ENCODE measurements at regions not wholly inside any gene's neighbourhood (a gene's known extent, or its start where the extent isn't known, plus 50 kb on each side); places are given as distances from the start of the nearest gene placed in this dataset.

DNA sequence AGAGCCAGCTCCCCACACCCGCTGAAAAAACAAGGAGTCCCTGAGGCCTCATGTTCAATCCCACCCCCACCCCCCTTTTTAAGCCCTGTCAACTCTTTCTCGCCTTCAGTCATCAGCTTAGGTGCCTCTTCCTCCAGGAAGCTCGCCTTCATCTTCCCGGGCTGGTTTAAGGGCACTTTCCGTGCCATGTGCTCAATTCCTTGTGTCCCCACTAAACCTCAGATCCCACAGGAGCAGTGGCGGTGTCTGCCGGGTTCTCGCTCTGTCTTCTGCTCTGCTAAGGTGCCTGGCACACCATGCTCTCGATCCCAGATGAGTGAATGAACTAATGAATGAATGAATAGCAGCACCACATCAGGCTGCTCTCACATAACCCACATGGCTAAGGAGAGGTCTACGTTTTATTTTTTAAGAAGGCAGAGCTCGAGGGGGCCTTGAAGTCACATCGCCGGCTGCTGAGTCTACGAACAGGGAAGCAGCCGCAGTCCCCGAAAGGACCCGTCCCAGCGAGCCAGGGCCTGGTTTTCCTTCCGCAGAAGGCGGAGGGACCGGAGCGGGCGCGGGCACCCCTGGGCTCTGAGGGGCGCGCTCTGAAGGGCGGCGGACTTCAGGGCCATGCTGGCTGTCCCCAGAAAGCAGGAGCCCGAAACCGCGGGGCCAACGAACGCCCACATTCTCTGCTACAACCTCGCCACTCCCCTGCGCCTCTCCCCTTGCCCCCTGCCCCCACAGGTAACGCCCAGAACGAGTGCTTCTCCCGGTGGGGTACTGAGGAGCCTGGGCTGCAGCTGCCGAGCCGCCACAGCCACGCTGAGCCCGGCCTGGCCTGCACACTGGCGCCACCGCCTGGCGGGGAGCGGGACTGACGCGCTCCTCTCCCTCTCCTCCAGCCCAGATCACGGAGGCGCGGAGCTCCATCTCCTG, 73.4 kb upstream of the KCNMA1 start:
- no peaks in the 10 kb centered on the region for H3K36me3 ChIP-seq (ENCODE audit: control insufficient read depth, insufficient read depth, low read length)
- no peaks in the 10 kb centered on the region for H3K9me3 ChIP-seq (ENCODE audit: control insufficient read depth, insufficient read depth, low read depth, low read length)
- peak overlapping the region; percentile 58 for H3K4me3 ChIP-seq (ENCODE audit: low read depth, low read length)
- no peak overlapping the region; the same call in 1 of the 2 replicates for H3K27ac ChIP-seq (ENCODE audit: low read depth, low read length)
- peaks cover 40% of the 10 kb centered on the region for H3K4me1 ChIP-seq (ENCODE audit: control insufficient read depth, insufficient read depth, low read length)
- peaks cover 9% of the 10 kb centered on the region for H3K27me3 ChIP-seq (ENCODE audit: control insufficient read depth, insufficient read depth, low read length)
- peak overlapping the region; percentile 56 for H3K9ac ChIP-seq (ENCODE audit: low read length)

- Histone ChIP-seq H3K9me3 (ENCODE audit: control insufficient read depth, insufficient read depth, low read depth, low read length) (no peaks in the 10 kb centered on the region), H3K36me3 (ENCODE audit: control insufficient read depth, insufficient read depth, low read length) (no peaks in the 10 kb centered on the region), H3K27ac (ENCODE audit: low read depth, low read length) (no peak overlapping the region), H3K4me3 (ENCODE audit: low read depth, low read length) (peak overlapping the region; percentile 58; the same call in 1 of the 2 replicates), H3K27me3 (ENCODE audit: control insufficient read depth, insufficient read depth, low read length) (peaks cover 9% of the 10 kb centered on the region), H3K4me1 (ENCODE audit: control insufficient read depth, insufficient read depth, low read length) (peaks cover 40% of the 10 kb centered on the region), H3K9ac (ENCODE audit: low read length) (peak overlapping the region; percentile 56)
Observed at GRCh38 chr10:77710081-77710551, 72.5 kb upstream of the KCNMA1 start.

- no peak overlapping the region for H3K9ac ChIP-seq (ENCODE audit: low read length)
- no peaks in the 10 kb centered on the region for H3K36me3 ChIP-seq (ENCODE audit: control insufficient read depth, insufficient read depth, low read length)
- H3K9me3 ChIP-seq (ENCODE audit: control insufficient read depth, insufficient read depth, low read depth, low read length): 0 out of 2 replicates have a peak, but pooled peaks cover 3% of the 10 kb centered on the region
- peaks cover 9% of the 10 kb centered on the region for H3K27me3 ChIP-seq (ENCODE audit: control insufficient read depth, insufficient read depth, low read length)
- H3K4me3 ChIP-seq (ENCODE audit: low read depth, low read length): no peak overlapping the region
- H3K4me1 ChIP-seq (ENCODE audit: control insufficient read depth, insufficient read depth, low read length): peaks cover 29% of the 10 kb centered on the region
- H3K27ac ChIP-seq (ENCODE audit: low read depth, low read length): no peak overlapping the region
Observed at GRCh38 chr10:77707570-77707969, 70.0 kb upstream of the KCNMA1 start.

DNA sequence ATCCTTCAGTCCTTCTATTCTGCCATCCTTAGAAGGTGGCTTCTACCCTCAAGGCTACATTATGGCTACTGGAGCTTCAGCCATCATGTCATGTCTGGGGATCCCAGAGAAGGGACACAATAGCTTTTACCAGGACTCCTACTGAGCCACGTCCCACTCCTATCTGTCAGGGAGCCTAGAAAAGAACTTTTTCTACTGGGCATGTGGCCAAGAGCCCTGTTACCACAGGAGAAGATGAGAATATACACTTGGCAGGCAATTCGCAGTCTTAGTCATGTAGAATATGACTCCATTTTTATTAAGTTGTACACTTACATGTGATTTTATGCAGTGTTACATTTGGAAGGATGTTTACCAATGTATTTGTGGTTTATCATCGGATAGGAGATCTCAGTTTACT, 64.6 kb upstream of the KCNMA1 start:
- no peaks in the 10 kb centered on the region for H3K36me3 ChIP-seq (ENCODE audit: control insufficient read depth, insufficient read depth, low read length)
- 0 out of 2 replicates have a peak, but pooled peaks cover 6% of the 10 kb centered on the region for H3K4me1 ChIP-seq (ENCODE audit: control insufficient read depth, insufficient read depth, low read length)
- 0 out of 2 replicates have a peak, but pooled peaks cover 3% of the 10 kb centered on the region for H3K9me3 ChIP-seq (ENCODE audit: control insufficient read depth, insufficient read depth, low read depth, low read length)
- no peak overlapping the region for H3K4me3 ChIP-seq (ENCODE audit: low read depth, low read length)
- H3K9ac ChIP-seq (ENCODE audit: low read length): no peak overlapping the region
- no peaks in the 10 kb centered on the region for H3K27me3 ChIP-seq (ENCODE audit: control insufficient read depth, insufficient read depth, low read length)
- H3K27ac ChIP-seq (ENCODE audit: low read depth, low read length): no peak overlapping the region

GRCh38 chr10:77700086-77700485, 62.5 kb upstream of the KCNMA1 start:
- H3K4me3 ChIP-seq (ENCODE audit: low read depth, low read length): no peak overlapping the region
- H3K9me3 ChIP-seq (ENCODE audit: control insufficient read depth, insufficient read depth, low read depth, low read length): 0 out of 2 replicates have a peak, but pooled peaks cover 3% of the 10 kb centered on the region
- no peak overlapping the region for H3K27ac ChIP-seq (ENCODE audit: low read depth, low read length)
- no peaks in the 10 kb centered on the region for H3K36me3 ChIP-seq (ENCODE audit: control insufficient read depth, insufficient read depth, low read length)
- no peak overlapping the region for H3K9ac ChIP-seq (ENCODE audit: low read length)
- no peaks in the 10 kb centered on the region for H3K27me3 ChIP-seq (ENCODE audit: control insufficient read depth, insufficient read depth, low read length)
- H3K4me1 ChIP-seq (ENCODE audit: control insufficient read depth, insufficient read depth, low read length): 0 out of 2 replicates have a peak, but pooled peaks cover 6% of the 10 kb centered on the region

DNA sequence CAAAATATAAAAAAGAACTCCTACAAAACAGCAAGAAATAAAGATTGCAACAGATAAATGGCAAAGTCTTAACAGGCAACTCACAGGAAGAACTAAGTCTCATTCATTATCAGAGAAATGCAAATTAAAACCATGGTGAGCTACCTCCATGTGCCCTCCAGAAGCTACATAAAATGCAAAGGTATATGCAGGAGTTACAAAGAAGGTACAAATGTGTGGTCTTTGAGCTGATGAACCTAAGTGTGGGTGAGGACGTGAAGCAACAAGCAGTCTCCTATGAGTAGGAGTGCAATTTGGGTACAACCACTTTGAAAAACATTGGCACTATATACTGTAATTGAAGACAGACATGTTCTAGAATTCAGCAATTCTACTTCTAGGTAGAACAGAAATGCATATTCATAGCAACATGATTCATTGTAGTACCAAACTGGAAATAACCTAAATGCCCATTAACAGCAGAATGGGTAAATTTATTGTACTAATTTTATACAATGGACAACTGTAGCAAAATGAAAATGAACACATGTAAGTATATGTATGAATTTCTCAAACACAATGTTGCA, 61.6 kb upstream of the KCNMA1 start:
- no peak overlapping the region for H3K9ac ChIP-seq (ENCODE audit: low read length)
- no peaks in the 10 kb centered on the region for H3K36me3 ChIP-seq (ENCODE audit: control insufficient read depth, insufficient read depth, low read length)
- no peak overlapping the region for H3K4me3 ChIP-seq (ENCODE audit: low read depth, low read length)
- H3K27me3 ChIP-seq (ENCODE audit: control insufficient read depth, insufficient read depth, low read length): no peaks in the 10 kb centered on the region
- 0 out of 2 replicates have a peak, but pooled peaks cover 6% of the 10 kb centered on the region for H3K4me1 ChIP-seq (ENCODE audit: control insufficient read depth, insufficient read depth, low read length)
- 0 out of 2 replicates have a peak, but pooled peaks cover 3% of the 10 kb centered on the region for H3K9me3 ChIP-seq (ENCODE audit: control insufficient read depth, insufficient read depth, low read depth, low read length)
- no peak overlapping the region for H3K27ac ChIP-seq (ENCODE audit: low read depth, low read length)

GRCh38 chr10:77698267-77698931, 60.8 kb upstream of the KCNMA1 start:
- Histone ChIP-seq H3K9ac (ENCODE audit: low read length) (no peak overlapping the region), H3K36me3 (ENCODE audit: control insufficient read depth, insufficient read depth, low read length) (no peaks in the 10 kb centered on the region), H3K9me3 (ENCODE audit: control insufficient read depth, insufficient read depth, low read depth, low read length) (no peaks in the 10 kb centered on the region), H3K27me3 (ENCODE audit: control insufficient read depth, insufficient read depth, low read length) (no peaks in the 10 kb centered on the region), H3K27ac (ENCODE audit: low read depth, low read length) (no peak overlapping the region), H3K4me1 (ENCODE audit: control insufficient read depth, insufficient read depth, low read length) (0 out of 2 replicates have a peak, but pooled peaks cover 6% of the 10 kb centered on the region), H3K4me3 (ENCODE audit: low read depth, low read length) (no peak overlapping the region)

DNA sequence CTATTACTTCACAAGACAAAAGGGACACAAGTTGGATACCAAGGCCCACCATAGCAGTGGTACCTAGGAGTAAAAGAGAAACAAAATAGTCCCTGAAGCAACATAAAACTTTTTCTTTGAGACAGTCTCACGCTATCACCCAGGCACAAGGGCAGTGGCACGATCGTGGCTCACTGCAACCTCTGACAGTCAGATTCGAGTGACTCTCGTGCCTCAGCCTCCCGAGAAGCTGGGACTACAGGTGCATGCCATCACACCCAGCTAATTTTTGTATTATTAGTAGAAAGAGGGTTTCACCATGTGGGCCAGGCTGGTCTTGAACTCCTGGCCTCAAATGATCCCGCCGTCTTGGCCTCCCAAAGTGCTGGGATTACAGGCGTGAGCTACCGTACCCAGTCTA, 59.0 kb upstream of the KCNMA1 start:
- Histone ChIP-seq H3K36me3 (ENCODE audit: control insufficient read depth, insufficient read depth, low read length) (no peaks in the 10 kb centered on the region), H3K4me3 (ENCODE audit: low read depth, low read length) (no peak overlapping the region), H3K4me1 (ENCODE audit: control insufficient read depth, insufficient read depth, low read length) (0 out of 2 replicates have a peak, but pooled peaks cover 6% of the 10 kb centered on the region), H3K27me3 (ENCODE audit: control insufficient read depth, insufficient read depth, low read length) (no peaks in the 10 kb centered on the region), H3K9me3 (ENCODE audit: control insufficient read depth, insufficient read depth, low read depth, low read length) (no peaks in the 10 kb centered on the region), H3K27ac (ENCODE audit: low read depth, low read length) (no peak overlapping the region), H3K9ac (ENCODE audit: low read length) (no peak overlapping the region)

DNA sequence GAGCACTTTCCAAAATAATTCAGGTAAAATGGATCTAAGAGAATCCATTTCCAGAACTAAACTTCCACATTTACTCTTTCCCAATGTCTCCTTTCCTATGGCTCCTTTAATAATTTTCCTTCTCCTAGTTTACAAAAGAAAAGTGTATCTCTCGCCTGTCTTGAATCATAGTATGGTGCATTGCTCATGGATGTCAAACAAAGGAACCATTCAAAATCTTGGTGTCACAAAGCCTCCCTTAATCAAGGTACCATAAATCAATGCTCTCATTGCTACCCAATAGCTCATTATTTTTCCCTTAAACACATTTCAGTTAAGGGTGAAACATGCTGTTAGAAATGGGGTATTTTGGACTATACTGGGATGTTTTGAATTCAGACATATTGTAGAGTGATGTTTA, 57.6 kb upstream of the KCNMA1 start:
- H3K4me3 ChIP-seq (ENCODE audit: low read depth, low read length): no peak overlapping the region
- H3K9ac ChIP-seq (ENCODE audit: low read length): no peak overlapping the region
- H3K36me3 ChIP-seq (ENCODE audit: control insufficient read depth, insufficient read depth, low read length): no peaks in the 10 kb centered on the region
- no peaks in the 10 kb centered on the region for H3K9me3 ChIP-seq (ENCODE audit: control insufficient read depth, insufficient read depth, low read depth, low read length)
- no peak overlapping the region for H3K27ac ChIP-seq (ENCODE audit: low read depth, low read length)
- no peaks in the 10 kb centered on the region for H3K27me3 ChIP-seq (ENCODE audit: control insufficient read depth, insufficient read depth, low read length)
- 0 out of 2 replicates have a peak, but pooled peaks cover 6% of the 10 kb centered on the region for H3K4me1 ChIP-seq (ENCODE audit: control insufficient read depth, insufficient read depth, low read length)

DNA sequence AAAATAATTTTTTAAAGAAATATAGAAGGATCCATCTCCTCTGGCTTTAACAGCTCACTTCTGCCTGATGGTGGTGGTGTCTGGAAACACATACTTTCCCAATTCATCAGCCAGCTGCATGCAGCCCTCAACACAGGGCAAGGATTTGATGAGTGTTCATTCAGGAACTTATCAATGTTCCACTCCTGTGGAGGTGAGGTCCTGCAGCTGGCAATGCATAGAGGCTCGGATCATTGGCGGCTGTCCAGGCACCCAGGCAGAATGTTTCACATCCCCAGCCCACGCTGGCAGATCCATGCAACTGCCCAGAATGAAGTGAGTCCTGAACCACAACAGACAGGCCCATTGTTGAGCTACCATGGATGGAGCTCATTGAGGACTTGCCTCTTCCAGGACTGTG, 55.2 kb upstream of the KCNMA1 start:
- no peaks in the 10 kb centered on the region for H3K36me3 ChIP-seq (ENCODE audit: control insufficient read depth, insufficient read depth, low read length)
- no peak overlapping the region for H3K4me3 ChIP-seq (ENCODE audit: low read depth, low read length)
- H3K9ac ChIP-seq (ENCODE audit: low read length): no peak overlapping the region
- no peaks in the 10 kb centered on the region for H3K27me3 ChIP-seq (ENCODE audit: control insufficient read depth, insufficient read depth, low read length)
- no peaks in the 10 kb centered on the region for H3K4me1 ChIP-seq (ENCODE audit: control insufficient read depth, insufficient read depth, low read length)
- H3K27ac ChIP-seq (ENCODE audit: low read depth, low read length): no peak overlapping the region
- H3K9me3 ChIP-seq (ENCODE audit: control insufficient read depth, insufficient read depth, low read depth, low read length): no peaks in the 10 kb centered on the region
